Hepatocyte (in vitro differentiated cells): ENCODE measurements at regions not wholly inside any gene's neighbourhood (a gene's known extent, or its start where the extent isn't known, plus 50 kb on each side); places are given as distances from the start of the nearest gene placed in this dataset.

Source experiments
- DNase-seq: peaks from one replicate; pipeline ENCODE4 v3.0.0-alpha.2; 2016; ENCODE audit warnings: low spot score
- H2AFZ ChIP-seq: fragments of 200-600 bp; sonication (generic); 2 replicates; pipeline ENCODE4 v1.6.0; 2016; ENCODE audit warnings: antibody characterized with exemption, mild to moderate bottlenecking
- H3K27ac ChIP-seq: fragments of 200-600 bp; sonication (generic); 2 replicates; pipeline ENCODE4 v1.5.1; 2016; ENCODE audit warnings: mild to moderate bottlenecking
- H3K27me3 ChIP-seq: fragments of 200-600 bp; sonication (generic); 2 replicates; pipeline ENCODE4 v1.6.1; 2016
- H3K36me3 ChIP-seq: fragments of 200-600 bp; sonication (generic); replicated peaks from 2 replicates; pipeline ENCODE4 v1.5.1; 2016; ENCODE audit warnings: low read depth; ENCODE audit not compliant: insufficient read depth
- H3K4me1 ChIP-seq: fragments of 200-600 bp; sonication (generic); 2 replicates; pipeline ENCODE4 v1.5.1; 2016; ENCODE audit warnings: mild to moderate bottlenecking, moderate library complexity; ENCODE audit not compliant: insufficient read depth
- H3K4me2 ChIP-seq: fragments of 200-600 bp; sonication (generic); 2 replicates; pipeline ENCODE4 v1.6.0; 2016
- H3K4me3 ChIP-seq: fragments of 200-600 bp; sonication (generic); 2 replicates; pipeline ENCODE4 v1.5.1; 2016; ENCODE audit warnings: mild to moderate bottlenecking
- H3K79me2 ChIP-seq: fragments of 200-600 bp; sonication (generic); 2 replicates; pipeline ENCODE4 v1.6.0; 2017; ENCODE audit warnings: mild to moderate bottlenecking
- H3K9me2 ChIP-seq: fragments of 200-600 bp; sonication (generic); replicated peaks from 2 replicates; pipeline ENCODE4 v1.6.0; 2017; ENCODE audit warnings: mild to moderate bottlenecking; ENCODE audit not compliant: insufficient read depth
- H3K9me3 ChIP-seq: fragments of 200-600 bp; sonication (generic); 2 replicates; pipeline ENCODE4 v1.5.1; 2016; ENCODE audit warnings: low read depth, mild to moderate bottlenecking
- H4K20me1 ChIP-seq: fragments of 200-600 bp; sonication (generic); 2 replicates; pipeline ENCODE4 v1.6.0; 2016; ENCODE audit warnings: mild to moderate bottlenecking; ENCODE audit not compliant: insufficient read depth, poor library complexity, severe bottlenecking
- CTCF ChIP-seq: fragments of 200-600 bp; sonication (generic); IDR thresholded peaks from 2 replicates; pipeline ENCODE4 v1.5.1; 2016; ENCODE audit warnings: antibody characterized with exemption, mild to moderate bottlenecking; ENCODE audit not compliant: poor library complexity
- EZH2 ChIP-seq: fragments of 200-600 bp; sonication (generic); IDR thresholded peaks from 2 replicates; pipeline ENCODE4 v1.6.1; 2016; ENCODE audit warnings: antibody characterized with exemption, mild to moderate bottlenecking, borderline replicate concordance
- EZH2phosphoT487 ChIP-seq: fragments of 200-600 bp; sonication (generic); IDR thresholded peaks from one replicate; pipeline ENCODE4 v1.6.1; 2018; ENCODE audit warnings: antibody characterized with exemption, mild to moderate bottlenecking, low read depth, moderate library complexity; ENCODE audit not compliant: unreplicated experiment, severe bottlenecking
- WGBS: methylation state at CpG from one replicate; pipeline ENCODE4 v1.1.6; 2016; ENCODE audit warnings: low lambda C conversion rate; ENCODE audit errors: missing lambda C conversion rate; 5-methylcytosine and 5-hydroxymethylcytosine counted together

DNA sequence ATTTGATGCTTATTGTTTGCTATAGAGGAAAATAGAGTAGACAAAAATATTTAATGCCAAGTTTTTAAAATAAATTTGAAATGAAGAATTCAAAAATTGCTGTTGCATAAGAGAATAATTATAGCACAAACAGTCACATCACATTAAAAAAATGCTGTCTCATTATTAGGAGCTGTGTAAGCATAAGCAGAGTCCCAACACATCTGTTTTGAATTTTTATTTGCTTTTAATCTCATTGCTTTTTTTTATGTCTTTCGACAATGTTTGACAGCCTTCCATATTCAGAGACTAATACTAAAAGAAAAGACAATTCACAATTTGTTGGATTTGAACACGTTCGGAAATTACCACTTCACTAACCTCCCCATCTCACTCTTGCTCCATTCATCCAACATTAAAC, 143.5 kb downstream of the TFPI2 start:
- H4K20me1 ChIP-seq: no peaks in the 10 kb centered on the region
- no peaks in the 10 kb centered on the region for H3K9me3 ChIP-seq
- H2AFZ ChIP-seq: no peak overlapping the region
- H3K36me3 ChIP-seq: no peaks in the 10 kb centered on the region
- 81% methylated on average over 3 of the region's 3 CpGs for WGBS
- H3K27me3 ChIP-seq: no peaks in the 10 kb centered on the region
- H3K79me2 ChIP-seq: no peaks in the 10 kb centered on the region
- DNase-seq: no peak
- no peak overlapping the region for H3K27ac ChIP-seq
- TF ChIP-seq CTCF (no peak), EZH2phosphoT487 (no peak), EZH2 (no peak)
- no peaks in the 10 kb centered on the region for H3K4me1 ChIP-seq
- H3K4me2 ChIP-seq: no peak overlapping the region
- H3K4me3 ChIP-seq: no peak overlapping the region
- no peaks in the 10 kb centered on the region for H3K9me2 ChIP-seq

DNA sequence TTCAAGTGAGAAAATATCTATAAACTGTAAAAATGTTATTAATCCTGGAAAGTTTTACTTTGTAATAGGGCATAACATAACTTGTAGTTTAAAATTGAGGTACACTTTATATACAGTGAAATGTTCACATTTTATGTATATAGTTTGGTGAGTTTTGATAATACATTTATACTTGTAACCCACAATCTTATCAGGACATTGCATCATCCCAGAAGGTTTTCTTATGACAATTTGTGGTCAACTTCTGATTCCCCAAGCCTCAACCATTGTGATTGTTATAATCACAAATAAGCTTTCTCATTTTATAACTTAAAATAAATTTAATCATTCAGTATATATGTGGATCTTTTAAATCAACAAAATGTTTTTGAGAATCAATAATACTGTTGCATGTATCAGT, 151.1 kb downstream of the TFPI2 start:
- H3K27ac ChIP-seq: no peak overlapping the region
- no peaks in the 10 kb centered on the region for H4K20me1 ChIP-seq
- DNase-seq: no peak
- no peak for TF ChIP-seq CTCF
- no peak for TF ChIP-seq EZH2phosphoT487
- TF ChIP-seq EZH2: no peak
- no peak overlapping the region for H3K4me3 ChIP-seq
- H3K4me1 ChIP-seq: no peaks in the 10 kb centered on the region
- no peak overlapping the region for H2AFZ ChIP-seq
- no peaks in the 10 kb centered on the region for H3K79me2 ChIP-seq
- no peaks in the 10 kb centered on the region for H3K9me2 ChIP-seq
- H3K4me2 ChIP-seq: no peak overlapping the region
- H3K36me3 ChIP-seq: no peaks in the 10 kb centered on the region
- H3K27me3 ChIP-seq: no peaks in the 10 kb centered on the region
- H3K9me3 ChIP-seq: no peaks in the 10 kb centered on the region

GRCh38 chr7:93737953-93738352, 152.6 kb downstream of the TFPI2 start:
- DNase-seq: no peak
- no peak overlapping the region for H3K27ac ChIP-seq
- H4K20me1 ChIP-seq: no peaks in the 10 kb centered on the region
- no peak overlapping the region for H2AFZ ChIP-seq
- H3K4me2 ChIP-seq: no peak overlapping the region
- H3K36me3 ChIP-seq: no peaks in the 10 kb centered on the region
- no peaks in the 10 kb centered on the region for H3K9me3 ChIP-seq
- WGBS: 85% methylated on average over 2 of the region's 2 CpGs
- no peaks in the 10 kb centered on the region for H3K27me3 ChIP-seq
- no peak overlapping the region for H3K4me3 ChIP-seq
- TF ChIP-seq EZH2phosphoT487: no peak
- TF ChIP-seq EZH2: no peak
- TF ChIP-seq CTCF: no peak
- no peaks in the 10 kb centered on the region for H3K9me2 ChIP-seq
- no peaks in the 10 kb centered on the region for H3K4me1 ChIP-seq
- no peaks in the 10 kb centered on the region for H3K79me2 ChIP-seq

DNA sequence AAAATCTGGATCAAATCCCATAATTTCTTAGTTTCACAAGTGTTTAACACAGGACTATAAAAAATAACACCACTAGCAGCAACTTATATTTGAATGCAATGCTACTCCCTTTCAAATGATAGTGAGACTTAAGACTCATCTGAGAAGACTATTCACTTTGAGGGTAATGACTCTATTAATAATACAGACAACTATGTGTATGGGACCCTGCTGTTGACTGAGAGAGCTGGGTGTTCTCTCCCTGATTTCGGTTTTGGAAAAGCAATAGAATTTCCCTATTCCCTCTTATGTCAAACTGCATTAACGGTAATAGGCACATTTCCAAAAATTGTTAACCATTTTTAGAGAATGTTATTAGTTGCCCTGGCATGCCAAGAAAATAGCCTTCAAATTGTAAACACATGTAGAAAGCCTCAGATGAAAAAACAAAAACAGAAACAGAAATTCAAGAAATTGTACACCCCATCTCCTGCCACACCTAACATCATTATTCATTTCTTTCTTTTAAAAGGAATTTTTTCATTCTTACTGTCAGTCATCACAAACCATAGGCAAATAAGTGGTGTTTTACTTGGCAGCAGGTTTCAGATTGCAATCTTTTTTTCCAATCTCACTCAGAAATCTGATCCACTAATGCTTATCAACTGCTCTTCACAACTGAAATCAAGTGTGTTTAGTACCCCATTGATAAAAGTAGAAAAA, 153.7 kb downstream of the TFPI2 start:
- Histone ChIP-seq H3K36me3 (no peaks in the 10 kb centered on the region), H3K27ac (no peak overlapping the region), H3K4me1 (no peaks in the 10 kb centered on the region), H3K4me2 (no peak overlapping the region), H3K4me3 (no peak overlapping the region), H2AFZ (no peak overlapping the region), H4K20me1 (no peaks in the 10 kb centered on the region), H3K9me2 (no peaks in the 10 kb centered on the region), H3K79me2 (no peaks in the 10 kb centered on the region), H3K9me3 (no peaks in the 10 kb centered on the region), H3K27me3 (no peaks in the 10 kb centered on the region)
- TF ChIP-seq CTCF (no peak), EZH2phosphoT487 (no peak), EZH2 (no peak)
- no peak for DNase-seq
- 69% methylated on average over 2 of the region's 2 CpGs for WGBS
